ENCODE measurements at regions not wholly inside any gene's neighbourhood (a gene's known extent, or its start where the extent isn't known, plus 50 kb on each side); places are given as distances from the start of the nearest gene placed in this dataset.

- no peak for TF ChIP-seq CTCF (IDR thresholded peaks at IDR 0.05)
- H3K4me3 ChIP-seq: no peak overlapping the region
- no peak for ATAC-seq
- no peaks in the 10 kb centered on the region for H3K4me1 ChIP-seq (ENCODE audit: low read depth)
- no peaks in the 10 kb centered on the region for H3K9me3 ChIP-seq
- DNase-seq: no peak
- intact Hi-C loops (cut with DNase I, micrococcal nuclease): no loop called here
- H3K36me3 ChIP-seq (ENCODE audit: low read depth): no peaks in the 10 kb centered on the region
Observed at GRCh38 chr17:74041869-74042640, 161.4 kb upstream of the RPL38 start.

- Histone ChIP-seq H3K4me3 (no peak overlapping the region), H3K4me1 (ENCODE audit: low read depth) (no peaks in the 10 kb centered on the region), H3K36me3 (ENCODE audit: low read depth) (no peaks in the 10 kb centered on the region), H3K9me3 (no peaks in the 10 kb centered on the region)
- ATAC-seq: no peak
- TF ChIP-seq CTCF (IDR thresholded peaks at IDR 0.05): no peak
- no peak for DNase-seq
- intact Hi-C loops (cut with DNase I, micrococcal nuclease): no loop called here
Observed at GRCh38 chr17:74042744-74043486, 160.6 kb upstream of the RPL38 start.

GRCh38 chr17:74043976-74044375 lies 159.5 kb upstream of the RPL38 start:
- Histone ChIP-seq H3K4me1 (ENCODE audit: low read depth) (no peaks in the 10 kb centered on the region), H3K4me3 (no peak overlapping the region), H3K9me3 (no peaks in the 10 kb centered on the region), H3K36me3 (ENCODE audit: low read depth) (no peaks in the 10 kb centered on the region)
- ATAC-seq (no peak), DNase-seq (no peak)
- intact Hi-C loops (cut with DNase I, micrococcal nuclease): no loop called here
- TF ChIP-seq CTCF (IDR thresholded peaks at IDR 0.05): no peak

- intact Hi-C loops (cut with DNase I, micrococcal nuclease): no loop called here
- ATAC-seq (no peak), DNase-seq (no peak)
- Histone ChIP-seq H3K4me3 (no peak overlapping the region), H3K36me3 (ENCODE audit: low read depth) (no peaks in the 10 kb centered on the region), H3K4me1 (ENCODE audit: low read depth) (no peaks in the 10 kb centered on the region), H3K9me3 (no peaks in the 10 kb centered on the region)
- TF ChIP-seq CTCF (IDR thresholded peaks at IDR 0.05): no peak
Observed at GRCh38 chr17:74045608-74046280, 157.7 kb upstream of the RPL38 start.

GRCh38 chr17:74049167-74049966 lies 154.1 kb upstream of the RPL38 start:
- no peak overlapping the region for H3K4me3 ChIP-seq
- ATAC-seq (no peak), DNase-seq (no peak)
- intact Hi-C loops (cut with DNase I, micrococcal nuclease): no loop called here
- no peaks in the 10 kb centered on the region for H3K4me1 ChIP-seq (ENCODE audit: low read depth)
- TF ChIP-seq CTCF (IDR thresholded peaks at IDR 0.05): no peak
- no peaks in the 10 kb centered on the region for H3K36me3 ChIP-seq (ENCODE audit: low read depth)
- H3K9me3 ChIP-seq: no peaks in the 10 kb centered on the region
